ENCODE measurements at regions not wholly inside any gene's neighbourhood (a gene's known extent, or its start where the extent isn't known, plus 50 kb on each side); places are given as distances from the start of the nearest gene placed in this dataset.

GRCh38 chr4:38211885-38212284 is 251.7 kb downstream of the PTTG2 start (continued):
- no peak for TF ChIP-seq ZBTB43 (CRISPR knock-in tag; IDR thresholded peaks at IDR 0.05)
- no peak for TF ChIP-seq RELA (CRISPR knock-in tag; IDR thresholded peaks at IDR 0.05; ENCODE audit: borderline replicate concordance)
- no peak for TF ChIP-seq ZNF232 (CRISPR knock-in tag; IDR thresholded peaks at IDR 0.05)
- TF ChIP-seq ZNF138 (CRISPR knock-in tag; conservative IDR thresholded peaks at IDR 0.05), result no peak
- no peak for TF ChIP-seq NR1H2 (CRISPR knock-in tag; IDR thresholded peaks at IDR 0.05)
- TF ChIP-seq ETV6 (CRISPR knock-in tag; IDR thresholded peaks at IDR 0.05), result no peak
- no peak for TF ChIP-seq TEAD4 (CRISPR knock-in tag; IDR thresholded peaks at IDR 0.05)
- TF ChIP-seq MXD4 (CRISPR knock-in tag; IDR thresholded peaks at IDR 0.05; ENCODE audit: borderline replicate concordance), result no peak
- no peak for TF ChIP-seq IRF1 (CRISPR knock-in tag; IDR thresholded peaks at IDR 0.05)

DNA sequence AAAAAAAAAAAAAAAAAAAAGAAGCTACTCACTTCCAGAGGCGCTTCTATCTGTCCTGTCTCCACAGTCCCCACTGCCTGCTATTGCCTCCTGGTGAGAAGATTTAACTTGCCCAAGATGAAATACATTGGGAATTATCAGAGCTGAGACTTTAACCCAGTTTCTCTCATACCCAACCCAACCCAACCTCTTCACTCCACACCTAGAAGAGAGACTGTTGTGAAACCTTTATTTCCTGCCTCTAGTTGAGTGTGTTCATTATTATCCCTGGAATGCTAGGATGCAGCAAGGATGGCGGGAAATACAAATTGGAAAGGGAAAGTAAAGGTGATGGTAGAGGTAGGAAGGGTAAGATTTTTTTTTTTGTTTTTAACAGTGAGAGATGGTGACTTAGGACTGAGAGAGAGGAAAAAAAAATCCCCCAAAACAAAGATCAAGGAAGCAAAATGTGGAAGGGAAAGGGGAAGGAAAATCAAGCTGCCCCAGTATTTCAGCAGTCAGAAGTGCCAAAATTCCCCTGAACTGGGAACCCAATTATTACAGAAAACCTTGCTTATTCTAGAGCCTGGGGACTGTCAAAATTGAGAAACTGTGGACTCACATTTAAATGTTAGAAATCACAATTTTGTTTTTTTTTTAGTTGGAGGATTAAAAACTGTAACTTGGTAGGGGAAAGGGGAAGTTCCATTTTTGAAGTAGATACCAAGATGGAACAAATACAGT is 253.0 kb downstream of the PTTG2 start:
- ChIA-PET POLR2A (interaction anchor here (0.6 kb wide), 1 partner anchor 72 kb away, joined by 4 read pairs; no protein-coding TSS in a partner anchor), CTCF (interaction anchor here (0.7 to 1.8 kb wide), 3 partner anchors 34 to 671 kb away, joined by 3 to 5 read pairs (median 3); no protein-coding TSS in a partner anchor)
- peaks cover 7% of the 10 kb centered on the region for H3K4me1 Mint-ChIP-seq
- H3K27ac Mint-ChIP-seq, result no peak overlapping the region
- H3K9me3 Mint-ChIP-seq, result no peaks in the 10 kb centered on the region
- ATAC-seq (no peak), DNase-seq (ENCODE audit: low spot score) (no peak)
- H3K4me3 Mint-ChIP-seq, result no peak overlapping the region
- H3K27me3 Mint-ChIP-seq (ENCODE audit: low read depth), result no peaks in the 10 kb centered on the region
- TF ChIP-seq SMAD3 (CRISPR knock-in tag; IDR thresholded peaks at IDR 0.05; ENCODE audit: borderline replicate concordance) (no peak), TEAD4 (CRISPR knock-in tag; IDR thresholded peaks at IDR 0.05) (no peak), ZNF425 (CRISPR knock-in tag; conservative IDR thresholded peaks at IDR 0.05) (no peak), USF1 (CRISPR knock-in tag; IDR thresholded peaks at IDR 0.05) (no peak), PRRX2 (CRISPR knock-in tag; IDR thresholded peaks at IDR 0.05) (no peak), SOX15 (CRISPR knock-in tag; IDR thresholded peaks at IDR 0.05) (no peak), SMAD4 (CRISPR knock-in tag; IDR thresholded peaks at IDR 0.05) (no peak), ZMAT4 (CRISPR knock-in tag; IDR thresholded peaks at IDR 0.05) (no peak), CTCF (IDR thresholded peaks at IDR 0.05) (no peak), SP1 (CRISPR knock-in tag; conservative IDR thresholded peaks at IDR 0.05) (no peak), MYBL2 (CRISPR knock-in tag; IDR thresholded peaks at IDR 0.05) (no peak), ZNF219 (CRISPR knock-in tag; IDR thresholded peaks at IDR 0.05; ENCODE audit: borderline replicate concordance) (no peak)
- TF ChIP-seq, protein P1, sequence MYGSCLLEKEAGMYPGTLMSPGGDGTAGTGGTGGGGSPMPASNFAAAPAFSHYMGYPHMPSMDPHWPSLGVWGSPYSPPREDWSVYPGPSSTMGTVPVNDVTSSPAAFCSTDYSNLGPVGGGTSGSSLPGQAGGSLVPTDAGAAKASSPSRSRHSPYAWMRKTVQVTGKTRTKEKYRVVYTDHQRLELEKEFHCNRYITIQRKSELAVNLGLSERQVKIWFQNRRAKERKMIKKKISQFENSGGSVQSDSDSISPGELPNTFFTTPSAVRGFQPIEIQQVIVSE (CRISPR knock-in tag; IDR thresholded peaks at IDR 0.05; ENCODE audit: borderline replicate concordance), result no peak
- H3K36me3 Mint-ChIP-seq, result no peaks in the 10 kb centered on the region
